Fibroblast of skin of left biceps (primary cell): ENCODE measurements at regions not wholly inside any gene's neighbourhood (a gene's known extent, or its start where the extent isn't known, plus 50 kb on each side); places are given as distances from the start of the nearest gene placed in this dataset.

ENCODE experiments used
- DNase-seq, 2 experiments: peaks; one replicate each; pipeline ENCODE4 v3.0.0-alpha.2; 2013; ENCODE audit warnings: low read depth in 2 of 2

- no peak for DNase-seq
Observed at GRCh38 chr4:132540268-132540667, 608.8 kb upstream of the PCDH10 start.

- no peak for DNase-seq
Observed at GRCh38 chr4:132540797-132541196, 608.3 kb upstream of the PCDH10 start.

DNA sequence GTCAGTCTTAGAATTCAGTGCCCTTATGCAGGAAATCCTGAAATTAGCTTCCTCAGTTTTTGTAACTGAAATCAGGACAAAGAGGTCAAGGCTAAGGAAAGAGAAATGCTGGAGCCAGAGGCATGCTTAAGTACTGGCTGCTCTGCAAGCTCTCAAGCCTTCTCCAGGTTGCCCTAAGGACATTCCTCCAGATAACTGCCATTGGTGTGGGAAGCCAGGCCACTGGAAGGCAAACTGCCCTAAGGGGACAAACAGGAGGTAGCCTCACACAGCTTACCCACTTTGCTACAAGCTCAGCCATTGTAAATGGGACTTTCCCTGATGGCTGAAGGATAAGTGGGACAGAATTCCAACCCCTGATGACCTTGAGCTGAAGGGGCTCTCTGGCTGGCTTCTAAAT is 606.9 kb upstream of the PCDH10 start:
- DNase-seq: no peak

DNA sequence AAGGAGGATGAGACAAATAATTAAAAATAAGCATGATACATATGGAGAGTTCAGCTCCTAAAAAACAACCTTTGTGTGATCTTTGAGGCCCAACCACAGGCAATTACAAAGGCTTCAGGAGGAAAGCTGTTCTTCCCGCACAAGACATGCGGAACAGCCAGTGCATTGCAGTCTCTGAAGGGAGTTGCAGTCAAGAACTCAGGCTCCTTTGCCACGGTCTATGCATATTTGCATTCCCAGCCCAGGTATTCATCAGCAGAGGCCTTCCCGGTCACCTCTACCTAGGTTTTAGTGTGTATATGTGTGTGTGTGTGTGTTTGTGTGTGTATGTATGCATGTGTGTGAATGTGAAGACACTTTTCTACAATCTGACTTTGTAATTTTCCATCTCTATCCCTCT is 600.6 kb upstream of the PCDH10 start:
- DNase-seq: no peak

- no peak for DNase-seq
Observed at GRCh38 chr4:132556316-132556715, 592.8 kb upstream of the PCDH10 start.

DNA sequence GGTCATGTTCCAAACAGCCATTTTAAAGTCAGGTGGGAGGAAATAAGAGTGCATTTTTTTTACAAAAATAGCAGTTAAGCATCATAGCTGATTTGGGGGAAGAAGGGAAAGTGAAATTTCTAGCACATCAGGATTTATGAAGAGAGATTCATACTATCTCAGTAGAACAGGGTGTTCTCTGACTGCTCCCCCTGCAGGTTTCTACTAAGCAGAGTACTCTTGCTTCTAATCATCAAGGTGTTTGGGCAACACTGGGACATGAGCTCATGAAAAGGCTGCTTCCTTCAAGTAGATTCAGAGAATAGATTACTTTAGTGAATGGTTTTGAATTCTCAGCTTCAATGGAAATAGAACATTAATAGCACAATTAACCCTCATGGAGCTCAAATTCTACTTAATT is 591.4 kb upstream of the PCDH10 start:
- no peak for DNase-seq

- DNase-seq: no peak
Observed at GRCh38 chr4:132564920-132565319, 584.2 kb upstream of the PCDH10 start.

DNA sequence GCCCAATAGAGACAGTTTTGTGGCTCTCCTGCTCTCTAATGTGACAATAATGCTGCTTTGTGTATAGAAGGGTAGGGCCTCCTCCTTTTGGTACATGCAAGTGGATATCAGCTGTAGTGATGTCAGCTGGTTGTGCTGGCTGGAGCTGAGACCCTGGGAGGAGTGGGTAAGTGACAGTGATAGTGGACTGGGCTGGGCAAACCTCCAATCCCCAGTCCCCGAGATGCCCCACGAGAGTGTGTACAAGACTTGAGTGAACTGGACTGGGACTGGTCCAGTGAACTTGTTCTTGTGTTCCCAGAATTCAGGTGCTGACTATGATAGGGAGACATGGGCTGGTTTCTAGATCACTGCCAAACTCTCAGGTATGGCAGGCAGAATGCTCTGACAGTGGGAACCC is 583.6 kb upstream of the PCDH10 start:
- no peak for DNase-seq

DNA sequence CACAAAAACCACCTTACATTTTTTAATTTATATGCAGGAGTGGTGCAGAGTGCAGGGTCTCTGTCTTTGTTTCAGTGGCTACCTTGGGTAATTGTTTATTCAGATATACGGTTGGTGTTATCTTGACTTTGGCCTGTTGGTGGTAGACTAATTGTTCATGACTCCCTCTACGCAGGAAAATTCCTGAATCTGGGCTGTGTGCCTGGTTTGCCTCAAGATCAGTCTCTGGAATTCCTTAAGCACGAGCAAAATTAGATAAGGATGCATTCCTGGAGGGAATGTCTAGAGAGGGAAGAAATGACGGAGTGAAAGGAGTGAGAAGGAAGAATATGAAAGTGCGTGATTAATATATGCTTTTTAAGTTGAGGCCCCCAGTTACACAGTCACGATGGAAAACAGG is 576.9 kb upstream of the PCDH10 start:
- peak in 1 of 2 experiments; percentile 2 for DNase-seq

GRCh38 chr4:132587626-132588025 is 561.5 kb upstream of the PCDH10 start:
- no peak for DNase-seq

- DNase-seq: no peak
Observed at GRCh38 chr4:132592340-132592739, 556.8 kb upstream of the PCDH10 start.

DNA sequence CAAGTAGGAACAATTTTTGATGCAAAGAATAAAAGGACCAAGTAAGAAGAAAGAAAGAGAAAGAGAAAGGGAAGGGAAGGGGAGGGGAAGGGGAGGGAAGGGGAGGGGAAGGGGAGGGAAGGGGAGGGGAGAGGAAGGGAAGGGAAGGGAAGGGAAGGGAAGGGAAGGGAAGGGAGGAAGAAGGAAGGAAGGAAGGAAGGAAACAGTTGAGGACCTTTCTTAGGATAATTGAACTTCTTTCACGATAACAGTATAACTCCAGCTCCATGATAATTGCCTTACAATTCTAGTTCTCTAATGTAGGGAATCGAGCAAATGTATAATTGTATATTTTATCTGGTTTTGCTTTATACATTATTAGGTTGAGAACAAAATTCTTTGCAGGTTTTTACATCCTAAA is 556.2 kb upstream of the PCDH10 start:
- no peak for DNase-seq

DNA sequence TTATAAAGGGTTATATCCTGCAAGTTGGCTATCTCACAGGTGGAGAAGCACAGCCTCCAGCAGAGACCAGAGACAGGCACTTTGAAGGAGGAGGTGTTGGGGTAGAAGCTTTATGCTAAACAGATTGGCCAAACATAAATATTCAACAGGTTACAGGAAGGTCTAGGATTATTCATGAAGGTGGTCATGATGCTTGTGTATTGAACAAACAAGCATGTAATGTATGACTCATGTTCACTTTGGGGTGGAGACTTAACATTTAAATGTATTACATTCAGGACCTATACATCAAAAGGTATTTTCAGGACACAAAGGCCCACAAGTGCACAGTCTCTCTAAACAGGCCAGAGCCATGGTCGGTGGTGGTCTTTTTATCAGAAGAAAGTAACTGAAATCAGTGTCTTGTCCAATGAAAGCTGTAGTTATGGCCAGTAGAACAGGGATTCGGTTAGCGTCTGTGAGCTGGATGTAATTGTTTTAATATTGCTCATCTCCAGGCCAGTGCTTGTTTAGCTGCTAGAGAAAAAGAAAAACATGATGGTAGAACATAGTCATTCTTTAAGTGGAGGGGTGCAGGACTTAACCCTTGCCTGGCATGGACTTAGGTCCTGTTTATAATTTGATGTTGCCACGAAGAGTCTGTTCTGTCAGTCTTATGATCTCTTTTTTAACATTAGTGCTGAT is 555.2 kb upstream of the PCDH10 start:
- DNase-seq: no peak

GRCh38 chr4:132596186-132596585 is 552.9 kb upstream of the PCDH10 start:
- no peak for DNase-seq

DNA sequence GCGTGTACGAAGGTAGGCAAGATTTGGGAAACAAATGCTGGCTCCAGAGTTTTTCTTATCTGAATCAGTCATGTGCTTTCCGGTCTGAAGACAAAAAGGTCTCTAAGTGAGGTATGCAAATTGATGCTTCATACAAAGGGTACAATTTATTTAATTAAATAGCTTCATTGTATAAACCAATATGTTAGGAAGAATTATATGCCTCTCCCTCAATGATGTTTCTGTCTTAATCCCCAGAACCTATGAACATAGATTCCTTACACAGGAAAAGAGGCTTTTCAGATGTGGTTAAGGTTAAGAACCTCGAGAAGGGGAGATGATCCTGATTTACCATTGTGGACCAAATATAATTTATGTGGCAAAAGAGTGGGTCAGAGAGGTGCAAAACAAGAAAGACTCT is 543.5 kb upstream of the PCDH10 start:
- no peak for DNase-seq

DNA sequence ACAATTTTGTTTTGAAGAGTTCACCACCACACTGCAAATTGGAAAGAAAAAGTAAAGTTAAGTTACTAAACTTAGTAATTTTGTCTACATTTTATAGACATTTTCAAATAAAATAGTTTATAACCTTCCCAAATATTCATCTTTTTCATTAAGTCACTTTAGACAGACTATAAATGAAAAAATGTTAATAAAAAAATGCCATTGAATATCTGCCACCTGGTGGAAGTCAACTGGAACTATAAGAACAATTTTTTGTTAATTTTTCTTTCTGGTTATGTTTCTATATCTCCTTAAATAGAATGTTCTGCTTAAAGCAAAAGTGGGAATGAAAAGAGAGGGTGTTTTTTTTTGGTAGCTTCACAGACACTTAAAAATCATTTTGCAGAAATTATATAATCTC is 534.4 kb upstream of the PCDH10 start:
- no peak for DNase-seq

- no peak for DNase-seq
Observed at GRCh38 chr4:132619968-132620367, 529.1 kb upstream of the PCDH10 start.

DNA sequence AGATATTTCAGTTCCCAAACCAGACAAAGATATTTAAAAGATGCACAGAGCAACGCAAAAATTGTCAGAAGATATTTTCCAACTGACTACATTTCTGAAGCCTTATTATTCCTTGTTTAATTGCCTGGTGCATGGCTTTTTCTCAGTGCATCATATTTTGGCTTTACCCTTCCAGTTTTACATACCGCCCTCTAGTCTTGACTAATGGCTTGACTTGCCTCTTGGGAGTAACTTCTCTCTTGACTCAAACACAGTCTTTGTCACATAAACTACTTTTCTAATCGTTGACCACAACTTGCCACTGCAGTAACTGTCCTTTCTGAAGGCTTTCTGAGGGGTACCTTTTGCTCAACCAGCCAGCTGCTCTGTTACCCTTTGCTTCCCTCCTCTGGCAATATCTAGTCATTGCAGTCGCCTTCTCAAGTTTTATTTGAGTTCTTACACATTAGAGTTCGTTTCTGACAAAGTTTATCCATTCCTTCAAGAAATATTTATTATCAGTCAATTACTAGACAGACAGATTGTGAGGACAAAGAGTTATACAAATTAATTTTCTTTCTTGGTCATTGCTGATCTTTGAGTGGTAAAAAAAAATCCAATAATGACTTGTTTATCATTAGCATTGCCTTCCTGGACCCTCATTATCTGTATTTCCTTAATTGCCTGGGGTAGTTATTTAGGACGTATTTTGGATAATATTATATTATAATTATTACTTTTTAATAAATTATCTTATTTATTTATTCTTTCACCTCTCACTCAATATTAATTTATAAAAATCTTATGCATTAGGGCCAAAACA is 506.9 kb upstream of the PCDH10 start:
- DNase-seq: no peak

DNA sequence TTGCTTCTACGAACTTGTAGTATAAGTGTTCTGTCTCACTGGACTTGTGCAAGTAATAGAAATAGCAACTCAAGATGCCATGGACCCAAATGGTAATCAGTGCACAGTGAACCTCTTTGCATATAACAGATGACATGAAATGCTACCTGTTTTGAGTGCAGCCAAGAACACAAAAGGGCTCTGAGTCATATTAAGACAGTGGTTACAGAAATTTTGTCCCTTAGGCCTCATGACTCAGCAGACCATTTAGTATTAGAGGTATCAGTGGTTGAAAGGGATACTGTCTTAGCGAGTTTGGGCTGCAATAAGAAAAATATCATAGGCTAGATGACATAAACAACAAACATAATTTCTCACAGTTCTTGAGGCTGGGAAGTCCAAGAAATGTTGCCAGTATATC is 502.9 kb upstream of the PCDH10 start:
- no peak for DNase-seq

DNA sequence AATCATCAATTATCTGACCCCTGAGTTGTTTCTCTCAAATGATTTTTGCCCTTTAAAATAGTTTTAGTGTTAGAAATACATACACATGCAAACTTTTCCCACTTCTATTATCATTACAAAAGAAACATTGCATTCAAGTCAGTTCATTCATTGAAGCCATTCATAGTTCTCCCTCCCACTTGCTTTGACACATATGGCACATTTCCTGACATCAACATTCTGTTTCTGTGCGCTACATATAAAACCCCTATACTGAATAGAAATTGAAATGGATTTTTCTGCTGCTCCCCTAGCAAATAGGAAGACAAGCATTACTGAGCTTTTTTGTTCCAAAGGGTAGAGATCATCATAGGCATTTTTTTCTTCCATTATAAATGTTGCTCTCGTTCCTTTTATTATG is 497.9 kb upstream of the PCDH10 start:
- no peak for DNase-seq

DNA sequence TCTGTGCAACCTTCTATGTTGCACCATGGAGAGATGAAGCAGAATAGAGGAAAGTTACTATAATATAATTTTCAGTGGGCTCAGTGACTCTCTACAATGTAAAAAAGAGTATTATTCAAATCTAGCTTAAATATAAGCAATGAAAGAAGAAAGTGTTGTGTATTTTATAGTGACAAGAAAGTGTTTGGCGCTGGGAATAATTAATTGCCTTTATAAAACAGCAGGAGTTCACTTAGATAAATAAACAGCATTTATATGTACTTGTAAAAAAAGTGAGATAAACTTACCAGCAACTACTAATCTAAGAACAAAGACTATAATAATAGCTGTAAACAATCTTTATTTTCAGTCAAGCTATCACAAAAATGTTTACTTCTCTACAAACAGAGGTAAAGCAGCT is 488.9 kb upstream of the PCDH10 start:
- no peak for DNase-seq

- no peak for DNase-seq
Observed at GRCh38 chr4:132662456-132662855, 486.6 kb upstream of the PCDH10 start.

DNA sequence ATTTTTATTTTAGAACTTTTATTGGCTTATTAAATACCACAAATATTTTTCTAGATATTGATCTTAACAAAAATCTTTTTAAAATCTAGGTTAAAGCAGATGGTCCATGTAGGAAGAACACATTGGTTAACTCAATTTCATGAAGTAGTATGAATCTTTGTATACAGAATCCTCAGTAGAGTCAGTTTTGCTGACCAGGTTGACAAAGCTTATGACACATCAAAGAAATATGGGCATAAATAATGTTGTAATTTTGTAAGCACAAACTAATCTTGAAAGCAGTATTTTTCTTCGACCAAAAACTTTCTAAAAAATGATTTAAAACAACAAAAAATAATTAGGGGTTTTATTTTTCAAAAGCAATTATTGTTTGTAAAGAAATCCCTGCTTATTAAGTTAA is 479.3 kb upstream of the PCDH10 start:
- no peak for DNase-seq

DNA sequence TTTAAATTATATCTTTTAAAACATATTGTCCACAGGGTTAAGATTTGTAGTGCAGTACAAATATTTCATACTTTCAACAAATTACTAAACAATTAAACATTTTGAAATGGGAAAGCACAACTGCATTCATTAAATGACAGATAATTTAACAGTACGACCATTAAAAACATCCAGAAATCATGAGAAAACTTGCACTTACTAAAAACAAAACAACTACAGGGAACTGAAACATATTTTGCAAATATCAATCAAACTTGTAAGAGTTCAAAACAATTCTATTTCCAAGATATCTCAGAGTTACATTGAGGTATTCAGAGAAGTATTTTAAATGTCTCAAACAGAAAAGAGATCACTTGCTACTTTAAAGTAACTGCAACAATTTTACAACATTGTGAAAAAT is 478.5 kb upstream of the PCDH10 start:
- DNase-seq: no peak
